Central memory CD8-positive, alpha-beta T cell (primary cell): ENCODE measurements at regions not wholly inside any gene's neighbourhood (a gene's known extent, or its start where the extent isn't known, plus 50 kb on each side); places are given as distances from the start of the nearest gene placed in this dataset.

Source experiments
- ATAC-seq: fragments of 150-1000 bp; cut with Tn5 transposase; replicated peaks from 2 replicates; pipeline ENCODE4 v1.10.0; 2022; ENCODE audit warnings: mild to moderate bottlenecking, moderate FRiP score, moderate number of reproducible peaks; ENCODE audit not compliant: poor library complexity, severe bottlenecking; ENCODE audit errors: extremely low read depth
- DNase-seq, 2 donors: peaks; one replicate each; pipeline ENCODE4 v3.0.0; 2021; ENCODE audit warnings: low spot score in 2 of 2
- H3K27ac Mint-ChIP-seq: one replicate; pipeline ENCODE4 v1.8.0; 2022; ENCODE audit warnings: low read depth, mild to moderate bottlenecking, moderate library complexity, mixed read lengths
- H3K27me3 Mint-ChIP-seq: one replicate; pipeline ENCODE4 v1.8.0; 2022; ENCODE audit warnings: mixed read lengths
- H3K36me3 Mint-ChIP-seq: one replicate; pipeline ENCODE4 v1.8.0; 2022; ENCODE audit warnings: mild to moderate bottlenecking, moderate library complexity, mixed read lengths; ENCODE audit not compliant: insufficient read depth
- H3K4me1 Mint-ChIP-seq: one replicate; pipeline ENCODE4 v1.8.0; 2022; ENCODE audit warnings: mixed read lengths
- H3K4me3 Mint-ChIP-seq: one replicate; pipeline ENCODE4 v1.8.0; 2022; ENCODE audit warnings: mild to moderate bottlenecking, moderate library complexity, mixed read lengths
- H3K9me3 Mint-ChIP-seq: one replicate; pipeline ENCODE4 v1.8.0; 2022; ENCODE audit warnings: mixed read lengths

DNA sequence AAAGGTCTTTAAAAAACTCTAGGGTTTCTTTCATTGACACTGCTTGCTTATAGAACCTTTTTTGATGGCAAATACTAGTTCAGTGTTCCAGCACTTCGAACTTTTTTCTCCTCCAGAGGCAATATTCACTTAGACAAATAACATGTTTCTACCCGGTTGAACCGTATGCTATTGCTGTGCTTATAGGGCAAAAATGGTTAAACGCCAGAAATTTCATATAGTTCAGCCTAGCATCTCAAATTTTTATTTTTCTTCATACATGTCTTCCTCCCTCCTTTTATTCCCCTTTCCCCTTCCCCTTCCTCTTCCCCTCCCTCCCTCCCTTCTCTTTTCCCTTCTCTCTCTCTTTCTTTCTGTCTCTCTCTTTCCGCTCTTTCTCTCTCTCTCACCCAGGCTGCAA lies 96.9 kb upstream of the FSHR start:
- no peaks in the 10 kb centered on the region for H3K36me3 Mint-ChIP-seq
- no peak for ATAC-seq

DNA sequence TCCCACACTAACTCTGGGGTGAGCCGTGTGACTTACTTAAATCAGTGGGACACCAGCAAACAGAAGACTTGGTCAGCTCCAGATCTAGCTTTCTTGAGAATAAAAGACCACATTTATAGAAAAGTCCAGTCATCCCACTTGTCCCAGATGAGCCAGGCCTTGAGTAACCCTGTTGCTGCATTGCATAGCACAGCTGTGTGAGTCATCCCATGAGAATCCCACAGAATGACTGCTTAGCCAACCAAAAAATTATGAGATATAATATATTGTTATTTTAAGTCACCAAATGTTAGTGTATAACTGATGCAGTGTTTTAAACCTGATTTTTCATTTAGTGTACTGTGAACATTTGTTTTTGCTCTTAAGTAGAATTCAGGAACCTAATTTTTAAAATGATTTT lies 94.2 kb upstream of the FSHR start:
- H3K36me3 Mint-ChIP-seq, result no peaks in the 10 kb centered on the region
- peaks cover 22% of the 10 kb centered on the region for H3K9me3 Mint-ChIP-seq
- no peaks in the 10 kb centered on the region for H3K4me1 Mint-ChIP-seq

More for the DNA sequence above, 96.9 kb upstream of the FSHR start:
- Mint-ChIP-seq H3K27me3 (no peaks in the 10 kb centered on the region), H3K27ac (no peak overlapping the region), H3K9me3 (peaks cover 19% of the 10 kb centered on the region), H3K4me3 (no peak overlapping the region), H3K4me1 (no peaks in the 10 kb centered on the region)
- DNase-seq, result no peak

DNA sequence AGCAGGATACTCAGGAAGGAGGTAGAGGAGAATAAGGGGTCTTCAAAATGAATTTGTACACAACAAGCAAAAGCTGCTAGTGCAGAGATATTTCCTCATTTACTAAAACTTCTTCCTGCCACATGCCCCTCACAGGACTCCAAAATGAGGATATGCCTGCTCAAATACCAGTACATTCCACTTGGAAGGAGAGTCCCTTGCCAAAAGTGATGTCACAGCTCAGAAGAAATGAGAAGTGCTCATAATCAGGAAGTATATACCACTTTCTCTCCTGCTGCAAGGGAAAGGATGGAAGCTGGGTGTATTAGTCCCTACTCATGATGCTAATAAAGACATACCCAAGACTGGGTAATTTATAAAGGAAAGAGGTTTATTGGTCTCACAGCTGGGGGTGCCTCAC lies 87.7 kb upstream of the FSHR start:
- Mint-ChIP-seq H3K36me3 (peaks cover 1% of the 10 kb centered on the region), H3K9me3 (peaks cover 19% of the 10 kb centered on the region), H3K4me3 (no peak overlapping the region), H3K4me1 (no peaks in the 10 kb centered on the region), H3K27me3 (no peaks in the 10 kb centered on the region), H3K27ac (no peak overlapping the region)
- DNase-seq, result no peak
- no peak for ATAC-seq

More for the DNA sequence above, 94.2 kb upstream of the FSHR start:
- Mint-ChIP-seq H3K27me3 (no peaks in the 10 kb centered on the region), H3K27ac (no peak overlapping the region), H3K4me3 (no peak overlapping the region)
- no peak for ATAC-seq
- DNase-seq, result no peak

DNA sequence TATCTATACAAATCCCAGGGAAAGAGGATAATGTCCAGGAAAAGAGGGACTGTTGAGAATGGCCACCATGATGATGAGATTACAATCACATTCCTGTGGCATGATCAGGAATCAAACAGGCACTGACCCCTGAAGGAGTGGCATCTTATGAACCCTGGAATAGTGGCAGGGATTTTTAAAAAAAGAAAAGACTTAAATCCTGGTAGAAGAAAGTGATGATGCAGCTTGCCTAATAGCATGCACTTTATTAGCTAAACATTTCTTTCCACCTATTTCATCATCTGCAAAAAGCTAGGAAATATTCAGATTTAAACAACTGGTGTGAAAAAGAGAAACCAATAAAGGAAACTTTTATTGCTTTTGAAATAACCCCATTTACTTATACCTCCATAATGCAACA lies 87.2 kb upstream of the FSHR start:
- H3K27ac Mint-ChIP-seq, result no peak overlapping the region
- no peak for ATAC-seq
- H3K36me3 Mint-ChIP-seq, result peaks cover 1% of the 10 kb centered on the region
- peaks cover 24% of the 10 kb centered on the region for H3K9me3 Mint-ChIP-seq
- no peaks in the 10 kb centered on the region for H3K4me1 Mint-ChIP-seq
- H3K27me3 Mint-ChIP-seq, result no peaks in the 10 kb centered on the region
- DNase-seq, result no peak
- no peak overlapping the region for H3K4me3 Mint-ChIP-seq

DNA sequence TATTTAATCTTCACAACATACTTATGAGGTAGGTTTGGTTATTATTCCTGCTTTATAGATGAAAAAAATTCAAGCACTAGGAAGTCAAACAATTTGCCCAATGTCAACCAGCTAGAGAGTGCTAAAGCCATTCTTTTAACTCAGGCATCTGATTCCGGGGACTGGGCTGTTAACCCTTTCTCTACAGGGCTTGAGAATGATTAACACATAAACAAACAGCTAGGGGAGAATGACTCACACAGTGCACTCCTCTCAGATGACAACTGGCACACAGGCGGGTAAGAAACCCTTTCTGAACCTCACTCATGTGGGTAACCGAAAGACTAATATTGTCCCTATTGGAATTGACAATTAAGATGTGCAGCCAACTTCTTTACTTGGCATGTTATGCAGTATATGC lies 86.3 kb upstream of the FSHR start:
- ATAC-seq (no peak), DNase-seq (no peak)
- Mint-ChIP-seq H3K36me3 (peaks cover 1% of the 10 kb centered on the region), H3K4me3 (no peak overlapping the region), H3K4me1 (no peaks in the 10 kb centered on the region), H3K27ac (no peak overlapping the region), H3K9me3 (peaks cover 30% of the 10 kb centered on the region), H3K27me3 (no peaks in the 10 kb centered on the region)

DNA sequence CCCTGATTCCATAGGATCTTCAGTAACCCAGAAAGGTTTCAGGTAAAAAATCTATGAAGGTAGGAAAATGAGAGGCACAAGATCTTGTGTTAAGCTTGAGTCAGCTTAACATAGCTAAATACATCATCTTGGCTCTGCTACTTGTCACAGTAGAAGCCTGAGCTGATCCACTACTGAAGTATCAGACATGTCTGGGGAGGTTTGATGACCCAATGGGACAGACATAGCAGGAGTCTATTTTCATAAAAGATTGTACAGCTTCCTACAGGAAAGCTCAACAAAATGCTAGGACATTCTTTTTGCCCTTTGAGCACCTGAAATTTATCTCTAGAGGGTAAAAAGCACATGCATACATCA lies 84.3 kb upstream of the FSHR start:
- Mint-ChIP-seq H3K4me1 (no peaks in the 10 kb centered on the region), H3K27me3 (no peaks in the 10 kb centered on the region), H3K4me3 (no peak overlapping the region), H3K9me3 (peaks cover 22% of the 10 kb centered on the region), H3K36me3 (peaks cover 1% of the 10 kb centered on the region), H3K27ac (no peak overlapping the region)
- DNase-seq (no peak), ATAC-seq (no peak)

- H3K36me3 Mint-ChIP-seq, result peaks cover 1% of the 10 kb centered on the region
- no peak overlapping the region for H3K27ac Mint-ChIP-seq
- no peak for DNase-seq
- no peak for ATAC-seq
- no peak overlapping the region for H3K4me3 Mint-ChIP-seq
- H3K27me3 Mint-ChIP-seq, result no peaks in the 10 kb centered on the region
- H3K9me3 Mint-ChIP-seq, result peaks cover 17% of the 10 kb centered on the region
- H3K4me1 Mint-ChIP-seq, result no peaks in the 10 kb centered on the region
Measured at GRCh38 chr2:49237867-49238603, 83.7 kb upstream of the FSHR start.

DNA sequence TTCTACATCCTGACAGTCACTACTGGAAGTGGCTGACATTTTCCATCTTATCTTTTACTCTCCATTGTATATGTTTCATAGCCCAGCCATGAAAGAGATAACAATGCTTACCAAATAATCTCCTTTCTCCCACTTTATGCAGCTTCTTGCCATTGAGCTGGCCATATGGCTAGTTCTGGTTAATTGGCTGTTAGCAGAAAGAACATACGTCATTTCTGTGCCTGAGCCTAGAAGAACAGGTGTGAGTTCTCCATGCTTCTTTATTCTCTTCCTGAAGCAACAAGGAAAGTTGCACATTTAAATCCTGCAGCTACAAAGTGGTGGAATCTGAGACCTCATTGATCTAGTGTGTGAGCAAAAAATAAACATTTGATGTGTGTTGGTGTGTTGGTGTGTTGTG lies 82.0 kb upstream of the FSHR start:
- peaks cover 1% of the 10 kb centered on the region for H3K36me3 Mint-ChIP-seq
- peaks cover 26% of the 10 kb centered on the region for H3K9me3 Mint-ChIP-seq
- DNase-seq, result no peak
- H3K4me3 Mint-ChIP-seq, result no peak overlapping the region
- H3K4me1 Mint-ChIP-seq, result no peaks in the 10 kb centered on the region
- H3K27me3 Mint-ChIP-seq, result no peaks in the 10 kb centered on the region
- ATAC-seq, result no peak
- H3K27ac Mint-ChIP-seq, result no peak overlapping the region

DNA sequence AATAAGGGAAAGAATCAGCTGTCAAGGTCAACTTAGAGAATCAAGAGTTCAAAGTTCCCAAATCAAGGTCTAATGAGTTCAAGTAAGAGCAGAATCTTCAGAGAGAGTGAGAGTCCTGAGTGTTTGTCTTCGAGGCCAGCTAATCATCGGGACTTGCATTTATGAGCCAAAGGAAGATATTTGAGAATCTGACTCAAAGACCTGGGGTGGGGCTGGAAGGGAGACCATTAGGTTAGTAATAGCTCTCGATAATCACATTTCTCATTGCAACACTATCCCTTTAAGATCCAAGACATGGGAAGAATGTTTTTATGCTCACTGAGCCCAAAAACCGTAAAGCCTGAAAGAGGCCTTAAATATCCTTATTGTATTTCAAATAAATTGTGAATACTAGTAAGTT lies 72.0 kb upstream of the FSHR start:
- H3K4me3 Mint-ChIP-seq, result no peak overlapping the region
- peaks cover 10% of the 10 kb centered on the region for H3K9me3 Mint-ChIP-seq
- H3K27me3 Mint-ChIP-seq, result no peaks in the 10 kb centered on the region
- no peaks in the 10 kb centered on the region for H3K4me1 Mint-ChIP-seq
- no peaks in the 10 kb centered on the region for H3K36me3 Mint-ChIP-seq
- ATAC-seq (no peak), DNase-seq (no peak)
- H3K27ac Mint-ChIP-seq, result no peak overlapping the region

DNA sequence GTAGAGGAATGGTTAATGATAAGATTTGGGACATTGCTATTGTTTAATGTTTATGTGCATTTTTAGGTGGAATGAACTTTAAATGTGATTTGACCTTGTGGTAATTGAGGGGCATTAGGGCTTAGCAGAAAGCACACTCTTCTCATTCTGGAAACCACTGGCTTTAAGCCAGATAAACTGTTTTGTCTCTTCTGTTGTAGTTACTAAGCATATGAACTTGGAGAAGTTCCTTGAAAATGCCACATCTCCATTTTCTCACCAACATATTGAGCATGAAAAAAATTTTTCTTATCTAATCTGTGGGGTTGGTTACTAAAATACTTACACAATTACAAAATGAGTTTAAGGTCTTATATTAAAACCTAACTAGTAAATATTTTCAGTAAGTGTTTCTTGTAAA lies 70.8 kb upstream of the FSHR start:
- DNase-seq, result no peak
- Mint-ChIP-seq H3K4me1 (no peaks in the 10 kb centered on the region), H3K9me3 (peaks cover 8% of the 10 kb centered on the region), H3K27ac (no peak overlapping the region), H3K27me3 (no peaks in the 10 kb centered on the region), H3K4me3 (no peak overlapping the region), H3K36me3 (no peaks in the 10 kb centered on the region)
- no peak for ATAC-seq

GRCh38 chr2:49224426-49225010 lies 70.2 kb upstream of the FSHR start:
- Mint-ChIP-seq H3K27me3 (no peaks in the 10 kb centered on the region), H3K4me3 (no peak overlapping the region), H3K27ac (no peak overlapping the region), H3K4me1 (no peaks in the 10 kb centered on the region), H3K36me3 (no peaks in the 10 kb centered on the region), H3K9me3 (peaks cover 11% of the 10 kb centered on the region)
- DNase-seq, result no peak
- ATAC-seq, result no peak

- no peak overlapping the region for H3K27ac Mint-ChIP-seq
- H3K27me3 Mint-ChIP-seq, result no peaks in the 10 kb centered on the region
- ATAC-seq (no peak), DNase-seq (no peak)
- no peaks in the 10 kb centered on the region for H3K36me3 Mint-ChIP-seq
- H3K9me3 Mint-ChIP-seq, result peaks cover 20% of the 10 kb centered on the region
- no peaks in the 10 kb centered on the region for H3K4me1 Mint-ChIP-seq
- H3K4me3 Mint-ChIP-seq, result no peak overlapping the region
Measured at GRCh38 chr2:49222975-49223528, 68.7 kb upstream of the FSHR start.

GRCh38 chr2:49219741-49220140 lies 65.4 kb upstream of the FSHR start:
- Mint-ChIP-seq H3K9me3 (peaks cover 20% of the 10 kb centered on the region), H3K27me3 (no peaks in the 10 kb centered on the region), H3K36me3 (no peaks in the 10 kb centered on the region), H3K4me1 (no peaks in the 10 kb centered on the region), H3K27ac (no peak overlapping the region), H3K4me3 (no peak overlapping the region)
- no peak for ATAC-seq
- DNase-seq, result no peak
